Lower lobe of right lung (tissue), 2 donors: ENCODE measurements at regions not wholly inside any gene's neighbourhood (a gene's known extent, or its start where the extent isn't known, plus 50 kb on each side); places are given as distances from the start of the nearest gene placed in this dataset.

ENCODE experiments used
- ATAC-seq, 2 donors: fragments of 200-7000 bp; cut with Tn5 transposase; one replicate each; pipeline ENCODE4 v1.9.1; 2020 to 2022; ENCODE audit warnings: mild to moderate bottlenecking in 2 of 2, moderate library complexity in 2 of 2
- DNase-seq: peaks from one replicate; pipeline ENCODE4 v3.0.0-alpha.2; 2020
- H3K27ac ChIP-seq: fragments of 200-600 bp; one replicate; pipeline ENCODE4 v1.8.0; 2022
- H3K27me3 ChIP-seq: fragments of 200-600 bp; one replicate; pipeline ENCODE4 v1.8.0; 2022; ENCODE audit warnings: low read depth
- H3K36me3 ChIP-seq: fragments of 200-600 bp; one replicate; pipeline ENCODE4 v1.8.0; 2022; ENCODE audit warnings: mild to moderate bottlenecking
- H3K4me1 ChIP-seq: fragments of 200-600 bp; one replicate; pipeline ENCODE4 v1.8.0; 2022
- H3K4me3 ChIP-seq: fragments of 200-600 bp; one replicate; pipeline ENCODE4 v1.8.0; 2022; ENCODE audit warnings: mild to moderate bottlenecking
- H3K9me3 ChIP-seq: fragments of 200-600 bp; one replicate; pipeline ENCODE4 v1.8.0; 2022
- intact Hi-C: fragments of 100-400 bp; cut with DNase I; formaldehyde crosslinking; loops from one replicate; pipeline ENCODE4 v1.11.0; 2022
- TF ChIP-seq, protein P1 (sequence below): fragments of 200-600 bp; IDR thresholded peaks from one replicate; pipeline ENCODE4 v1.8.0; 2022; ENCODE audit warnings: antibody characterized with exemption, mild to moderate bottlenecking
- donor health status: DM: no; HTN: yes; CAD: no; lungs with severe emphysema.

- intact Hi-C loops: no loop called here
- DNase-seq: no peak
- no peak for ATAC-seq
- H3K4me3 ChIP-seq: no peak overlapping the region
- no peaks in the 10 kb centered on the region for H3K4me1 ChIP-seq
- H3K36me3 ChIP-seq: no peaks in the 10 kb centered on the region
- no peaks in the 10 kb centered on the region for H3K27me3 ChIP-seq
- TF ChIP-seq, protein P1, sequence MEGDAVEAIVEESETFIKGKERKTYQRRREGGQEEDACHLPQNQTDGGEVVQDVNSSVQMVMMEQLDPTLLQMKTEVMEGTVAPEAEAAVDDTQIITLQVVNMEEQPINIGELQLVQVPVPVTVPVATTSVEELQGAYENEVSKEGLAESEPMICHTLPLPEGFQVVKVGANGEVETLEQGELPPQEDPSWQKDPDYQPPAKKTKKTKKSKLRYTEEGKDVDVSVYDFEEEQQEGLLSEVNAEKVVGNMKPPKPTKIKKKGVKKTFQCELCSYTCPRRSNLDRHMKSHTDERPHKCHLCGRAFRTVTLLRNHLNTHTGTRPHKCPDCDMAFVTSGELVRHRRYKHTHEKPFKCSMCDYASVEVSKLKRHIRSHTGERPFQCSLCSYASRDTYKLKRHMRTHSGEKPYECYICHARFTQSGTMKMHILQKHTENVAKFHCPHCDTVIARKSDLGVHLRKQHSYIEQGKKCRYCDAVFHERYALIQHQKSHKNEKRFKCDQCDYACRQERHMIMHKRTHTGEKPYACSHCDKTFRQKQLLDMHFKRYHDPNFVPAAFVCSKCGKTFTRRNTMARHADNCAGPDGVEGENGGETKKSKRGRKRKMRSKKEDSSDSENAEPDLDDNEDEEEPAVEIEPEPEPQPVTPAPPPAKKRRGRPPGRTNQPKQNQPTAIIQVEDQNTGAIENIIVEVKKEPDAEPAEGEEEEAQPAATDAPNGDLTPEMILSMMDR: no peak
- no peaks in the 10 kb centered on the region for H3K9me3 ChIP-seq
- no peak overlapping the region for H3K27ac ChIP-seq
Measured at GRCh38 chr14:98688446-98688845, 583.6 kb downstream of the BCL11B start.

DNA sequence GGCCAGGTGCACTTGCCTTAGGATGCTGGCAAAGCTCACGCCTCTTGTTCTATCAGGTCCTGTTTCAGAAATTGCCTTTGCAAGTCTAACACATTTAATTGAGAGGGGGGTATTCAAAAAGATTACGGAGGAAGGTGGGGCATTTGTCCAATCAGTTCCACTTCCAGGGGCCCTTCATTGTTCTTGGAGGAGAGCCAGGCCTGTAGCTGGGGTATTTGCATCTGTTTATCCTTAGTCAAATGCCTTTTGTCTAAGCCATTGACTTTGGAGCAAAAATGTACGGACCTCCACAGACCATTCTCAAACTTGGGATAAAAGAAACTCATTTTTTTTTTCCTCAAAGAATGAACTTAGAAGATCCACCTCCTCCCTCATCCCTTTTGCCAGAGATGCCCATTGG, 582.0 kb downstream of the BCL11B start:
- intact Hi-C loops: no loop called here
- no peak overlapping the region for H3K27ac ChIP-seq
- no peaks in the 10 kb centered on the region for H3K4me1 ChIP-seq
- TF ChIP-seq, protein P1: no peak
- H3K36me3 ChIP-seq: no peaks in the 10 kb centered on the region
- H3K4me3 ChIP-seq: no peak overlapping the region
- no peak for ATAC-seq
- no peaks in the 10 kb centered on the region for H3K27me3 ChIP-seq
- no peaks in the 10 kb centered on the region for H3K9me3 ChIP-seq
- no peak for DNase-seq

DNA sequence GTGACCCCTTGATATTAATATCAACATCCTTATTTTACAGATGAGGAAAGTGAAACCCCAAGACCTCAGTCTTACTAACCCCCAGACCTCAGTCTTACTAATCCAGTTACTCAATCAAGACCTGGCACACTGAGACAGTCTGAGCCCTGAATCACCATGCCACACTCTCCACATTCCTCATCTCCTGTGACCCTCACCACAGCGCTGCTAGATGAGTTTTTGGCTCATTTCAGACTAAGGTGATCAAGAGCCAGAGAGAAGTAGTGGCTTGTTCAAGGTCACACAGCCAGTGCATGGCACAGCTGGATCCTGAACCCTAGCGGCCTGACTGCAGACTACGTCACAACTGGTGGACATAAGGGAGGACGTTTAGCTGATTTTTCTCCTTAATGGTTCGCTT, 579.2 kb downstream of the BCL11B start:
- no peaks in the 10 kb centered on the region for H3K9me3 ChIP-seq
- H3K36me3 ChIP-seq: no peaks in the 10 kb centered on the region
- H3K4me1 ChIP-seq: no peaks in the 10 kb centered on the region
- DNase-seq (no peak), ATAC-seq (no peak)
- intact Hi-C loops: no loop called here
- H3K4me3 ChIP-seq: no peak overlapping the region
- no peaks in the 10 kb centered on the region for H3K27me3 ChIP-seq
- H3K27ac ChIP-seq: no peak overlapping the region
- TF ChIP-seq, protein P1: no peak

DNA sequence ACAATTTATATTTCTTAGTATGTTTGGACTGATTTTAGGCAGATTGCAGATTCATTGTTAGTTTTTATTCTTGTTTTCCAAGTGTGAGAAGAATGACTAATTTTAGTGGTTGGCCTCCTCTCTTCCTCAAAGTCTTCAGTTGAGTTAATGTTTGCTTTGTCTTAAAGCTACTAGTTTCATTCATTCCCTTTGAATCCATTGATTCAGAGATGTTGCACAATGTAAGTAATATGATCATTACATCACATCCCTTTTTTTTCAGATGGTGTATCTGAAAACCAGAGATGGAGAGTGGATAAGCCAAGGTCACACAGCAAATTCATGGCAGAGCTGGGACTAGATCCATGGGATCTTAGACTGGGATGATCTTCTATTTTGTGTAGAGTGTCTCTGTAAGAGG, 577.5 kb downstream of the BCL11B start:
- ATAC-seq: no peak
- no peak overlapping the region for H3K4me3 ChIP-seq

GRCh38 chr14:98695809-98696208, 576.2 kb downstream of the BCL11B start:
- Histone ChIP-seq H3K27ac (no peak overlapping the region), H3K36me3 (no peaks in the 10 kb centered on the region), H3K27me3 (no peaks in the 10 kb centered on the region), H3K9me3 (no peaks in the 10 kb centered on the region), H3K4me1 (no peaks in the 10 kb centered on the region), H3K4me3 (no peak overlapping the region)
- DNase-seq: no peak
- ATAC-seq: no peak
- intact Hi-C loops: no loop called here
- TF ChIP-seq, protein P1: no peak

More for the DNA sequence above, 577.5 kb downstream of the BCL11B start:
- no peak for DNase-seq
- no peaks in the 10 kb centered on the region for H3K36me3 ChIP-seq
- no peak overlapping the region for H3K27ac ChIP-seq
- no peaks in the 10 kb centered on the region for H3K27me3 ChIP-seq
- H3K4me1 ChIP-seq: no peaks in the 10 kb centered on the region
- H3K9me3 ChIP-seq: no peaks in the 10 kb centered on the region
- intact Hi-C loops: no loop called here
- TF ChIP-seq, protein P1: no peak

GRCh38 chr14:98698341-98698740, 573.7 kb downstream of the BCL11B start:
- Histone ChIP-seq H3K27me3 (no peaks in the 10 kb centered on the region), H3K4me1 (no peaks in the 10 kb centered on the region), H3K36me3 (no peaks in the 10 kb centered on the region), H3K27ac (no peak overlapping the region), H3K4me3 (no peak overlapping the region), H3K9me3 (no peaks in the 10 kb centered on the region)
- DNase-seq: no peak
- TF ChIP-seq, protein P1: no peak
- no peak for ATAC-seq
- intact Hi-C loops: no loop called here
